Neuron (in vitro differentiated cells): ENCODE measurements at regions not wholly inside any gene's neighbourhood (a gene's known extent, or its start where the extent isn't known, plus 50 kb on each side); places are given as distances from the start of the nearest gene placed in this dataset.
A peak's percentile ranks its signal among the peaks of the same experiment; 100 is the strongest.

ENCODE experiments used
- H2AFZ ChIP-seq: one replicate; pipeline ENCODE4 v1.6.1; 2013; ENCODE audit warnings: low read depth, mild to moderate bottlenecking, inconsistent platforms, low read length, moderate library complexity
- H3K27me3 ChIP-seq: one replicate; pipeline ENCODE4 v1.6.1; 2013; ENCODE audit warnings: low read length; ENCODE audit not compliant: insufficient read depth
- H3K36me3 ChIP-seq: one replicate; pipeline ENCODE4 v1.6.1; 2013; ENCODE audit warnings: low read length; ENCODE audit not compliant: insufficient read depth
- H3K4me1 ChIP-seq: one replicate; pipeline ENCODE4 v1.6.1; 2013; ENCODE audit warnings: low read length; ENCODE audit not compliant: insufficient read depth
- H3K4me3 ChIP-seq: 2 replicates; pipeline ENCODE4 v1.5.1; 2013; ENCODE audit warnings: mild to moderate bottlenecking, low read length, moderate library complexity
- H3K9me3 ChIP-seq: one replicate; pipeline ENCODE4 v1.6.1; 2013; ENCODE audit warnings: low read length

DNA sequence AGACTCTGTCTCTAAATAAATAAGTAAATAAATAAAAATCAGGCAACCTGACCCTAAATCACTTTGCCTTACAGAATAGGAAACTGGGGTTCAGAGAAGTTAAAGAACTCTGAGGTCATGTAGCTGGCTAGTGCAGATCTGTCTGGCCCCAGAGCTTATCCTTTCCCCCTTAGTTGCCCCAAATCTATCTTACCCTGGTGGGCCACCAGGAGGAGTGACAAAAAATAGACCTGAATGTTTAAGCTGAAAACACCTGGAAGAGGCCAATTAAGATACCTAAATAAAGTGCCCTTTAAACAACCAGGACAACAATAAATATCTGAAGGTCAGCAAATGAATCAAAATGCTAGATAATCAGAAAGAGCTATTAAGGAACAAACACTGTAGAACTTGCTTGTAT, 59.7 kb downstream of the TEX35 start:
- Histone ChIP-seq H3K4me3 (no peak overlapping the region), H3K4me1 (peaks cover 9% of the 10 kb centered on the region), H3K27me3 (no peaks in the 10 kb centered on the region), H3K9me3 (no peaks in the 10 kb centered on the region), H3K36me3 (no peaks in the 10 kb centered on the region), H2AFZ (no peak overlapping the region)

DNA sequence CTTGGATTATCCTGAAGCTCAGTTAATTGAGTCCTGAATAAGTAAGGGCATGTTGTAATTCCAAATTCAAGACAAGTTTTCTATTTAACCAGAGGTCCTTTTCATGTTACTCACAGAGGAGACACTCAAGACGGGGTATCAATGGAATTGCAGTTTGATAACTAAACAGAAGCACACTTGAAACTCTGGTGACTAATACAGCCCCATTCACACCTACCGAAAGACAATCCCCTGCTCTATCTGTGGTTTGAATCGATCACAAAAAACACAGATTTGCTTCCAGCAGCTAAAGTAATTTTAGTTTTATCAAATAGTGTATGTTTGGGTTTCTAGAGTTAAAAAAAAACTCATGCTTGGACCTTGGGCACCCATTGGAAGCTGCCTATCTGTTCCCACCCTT, 60.4 kb downstream of the TEX35 start:
- Histone ChIP-seq H3K9me3 (no peaks in the 10 kb centered on the region), H3K27me3 (no peaks in the 10 kb centered on the region), H3K4me3 (no peak overlapping the region), H3K36me3 (no peaks in the 10 kb centered on the region), H2AFZ (no peak overlapping the region), H3K4me1 (peaks cover 9% of the 10 kb centered on the region)

DNA sequence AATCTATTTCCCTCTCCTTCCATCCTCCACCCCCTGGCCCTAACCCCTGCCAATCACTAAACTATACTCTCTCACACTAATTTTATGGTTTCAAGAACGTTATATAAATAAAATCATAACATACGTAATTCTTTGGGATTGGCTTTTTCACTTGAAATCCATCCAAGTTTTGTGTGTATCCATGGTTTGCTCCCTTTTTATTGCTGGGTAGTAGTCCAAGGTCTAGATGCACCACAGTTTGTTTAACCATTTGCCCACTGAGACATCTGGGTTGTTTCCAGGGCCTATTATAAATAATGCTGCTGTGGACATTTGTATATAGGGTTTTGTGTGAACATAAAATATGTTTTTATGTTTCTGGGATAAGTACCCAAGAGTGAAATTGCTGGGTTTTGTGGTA, 61.4 kb downstream of the TEX35 start:
- no peaks in the 10 kb centered on the region for H3K36me3 ChIP-seq
- H3K4me1 ChIP-seq = peaks cover 9% of the 10 kb centered on the region
- H2AFZ ChIP-seq = no peak overlapping the region
- H3K9me3 ChIP-seq = no peaks in the 10 kb centered on the region
- H3K4me3 ChIP-seq = no peak overlapping the region
- H3K27me3 ChIP-seq = no peaks in the 10 kb centered on the region

DNA sequence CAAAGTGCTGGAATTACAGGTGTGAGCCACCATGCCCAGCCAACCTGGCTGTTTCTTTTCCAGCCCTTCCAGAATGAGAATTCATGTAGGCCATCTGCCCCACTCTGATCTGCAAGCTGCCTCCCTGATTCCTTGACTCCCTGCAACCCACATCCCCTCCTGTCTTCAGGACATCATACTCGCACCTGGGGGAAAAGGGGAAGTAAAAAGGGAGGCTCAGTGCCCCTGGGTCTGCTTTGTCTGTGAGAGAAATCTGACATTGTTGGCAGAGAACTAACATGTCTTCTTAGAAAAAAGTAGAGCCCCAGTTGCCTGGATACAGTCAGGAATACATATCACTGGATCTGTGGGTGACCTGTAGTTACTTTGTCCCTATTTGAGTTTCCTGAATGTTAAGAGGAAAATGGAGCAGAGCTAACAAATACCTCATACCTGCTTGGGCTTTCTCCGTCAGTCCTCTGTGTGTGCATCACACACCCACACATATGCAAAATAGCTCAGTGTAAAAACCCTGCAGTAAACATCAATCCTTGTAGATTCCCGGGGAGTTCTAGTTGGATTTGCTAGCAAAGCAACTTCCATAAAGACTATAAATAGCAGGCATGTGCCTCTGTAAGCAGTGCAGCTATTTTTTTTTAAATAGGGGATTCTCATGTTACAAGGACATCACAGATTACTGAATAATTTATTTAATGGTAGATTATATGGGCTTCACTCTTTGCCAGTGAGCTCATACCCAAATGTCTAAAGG, 62.9 kb downstream of the TEX35 start:
- no peaks in the 10 kb centered on the region for H3K36me3 ChIP-seq
- peaks cover 9% of the 10 kb centered on the region for H3K4me1 ChIP-seq
- no peak overlapping the region for H3K4me3 ChIP-seq
- H3K27me3 ChIP-seq = no peaks in the 10 kb centered on the region
- H3K9me3 ChIP-seq = no peaks in the 10 kb centered on the region
- peak overlapping the region; percentile 1 for H2AFZ ChIP-seq

DNA sequence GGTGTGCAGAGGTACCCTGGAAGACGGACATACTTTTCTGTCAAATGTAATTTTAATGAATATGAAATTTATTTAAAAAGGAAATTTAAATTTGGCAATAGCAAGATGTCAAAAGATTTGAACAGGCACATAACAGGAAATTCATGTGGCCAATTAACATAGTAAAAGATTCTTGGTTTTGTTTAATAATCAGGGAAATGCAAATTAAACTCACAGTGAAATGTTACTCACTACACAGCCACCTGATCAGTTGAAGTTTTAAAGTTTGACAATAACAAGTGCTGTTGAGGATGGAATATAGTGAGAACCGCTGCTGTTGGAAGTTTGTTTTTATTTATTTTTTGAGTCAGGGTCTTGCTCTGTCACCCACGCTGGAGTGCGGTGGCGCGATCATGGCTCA, 63.9 kb downstream of the TEX35 start:
- Histone ChIP-seq H3K4me3 (no peak overlapping the region), H3K27me3 (no peaks in the 10 kb centered on the region), H3K9me3 (no peaks in the 10 kb centered on the region), H2AFZ (no peak overlapping the region), H3K36me3 (no peaks in the 10 kb centered on the region), H3K4me1 (peaks cover 19% of the 10 kb centered on the region)

DNA sequence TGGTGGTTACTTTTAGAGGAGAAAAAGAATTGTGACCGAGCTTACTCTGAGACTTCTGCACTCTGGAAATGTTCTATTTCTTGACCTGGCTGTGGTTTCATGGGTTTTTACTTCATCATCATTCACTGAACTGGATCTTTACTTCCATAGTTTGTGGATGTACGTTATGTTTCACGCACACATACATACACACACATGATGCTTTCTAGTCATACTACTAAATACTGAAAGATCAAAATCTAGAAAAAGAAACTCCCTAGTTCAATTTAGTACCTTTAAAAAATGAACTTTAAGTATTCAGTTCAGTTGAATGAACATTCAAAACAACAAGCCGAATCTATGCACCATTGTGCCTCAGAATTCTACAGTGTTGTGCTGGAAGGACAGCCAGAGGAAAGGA, 65.0 kb downstream of the TEX35 start:
- no peak overlapping the region for H3K4me3 ChIP-seq
- H3K36me3 ChIP-seq = no peaks in the 10 kb centered on the region
- no peaks in the 10 kb centered on the region for H3K27me3 ChIP-seq
- no peak overlapping the region for H2AFZ ChIP-seq
- H3K9me3 ChIP-seq = no peaks in the 10 kb centered on the region
- H3K4me1 ChIP-seq = peaks cover 25% of the 10 kb centered on the region

DNA sequence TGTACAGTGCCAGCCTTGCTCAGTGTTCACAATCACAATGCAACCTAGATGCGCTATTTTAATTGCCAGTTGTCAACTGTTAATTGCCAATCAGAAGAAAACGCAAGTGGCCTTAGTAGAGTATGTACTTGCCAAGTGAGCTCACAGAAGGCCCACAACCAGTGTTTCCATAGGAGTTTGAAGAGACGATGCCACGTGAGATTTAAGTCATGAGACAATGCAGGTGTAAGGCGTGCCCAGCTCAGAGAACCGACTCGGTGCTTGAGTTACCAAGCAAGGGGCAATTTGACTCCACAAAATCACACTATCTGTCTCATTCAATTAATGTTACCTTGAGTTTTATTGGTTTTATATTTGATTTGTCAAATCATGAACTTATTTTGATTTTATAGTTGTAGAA, 65.6 kb downstream of the TEX35 start:
- H3K4me1 ChIP-seq = peaks cover 25% of the 10 kb centered on the region
- no peak overlapping the region for H2AFZ ChIP-seq
- no peaks in the 10 kb centered on the region for H3K27me3 ChIP-seq
- no peaks in the 10 kb centered on the region for H3K36me3 ChIP-seq
- no peak overlapping the region for H3K4me3 ChIP-seq
- H3K9me3 ChIP-seq = no peaks in the 10 kb centered on the region

DNA sequence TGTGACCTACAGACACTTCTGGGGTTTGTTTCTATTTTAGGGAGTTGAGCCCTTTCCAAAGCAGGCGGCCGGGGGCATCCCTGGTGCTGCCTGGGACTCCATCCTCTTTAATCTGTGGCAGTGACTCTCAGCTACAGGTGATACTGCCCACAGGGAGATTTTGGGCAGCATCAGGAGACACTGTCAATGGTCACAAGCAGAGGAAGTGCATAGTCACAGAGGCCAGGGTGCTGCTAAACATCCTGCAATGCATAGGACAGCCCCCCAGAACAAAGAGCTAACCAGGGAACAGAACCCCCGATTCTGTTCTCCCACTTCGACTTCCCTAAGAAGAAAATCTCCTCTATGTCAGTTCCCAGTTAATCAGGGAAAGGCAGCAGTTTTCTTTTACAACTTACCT, 66.2 kb downstream of the TEX35 start:
- Histone ChIP-seq H3K36me3 (no peaks in the 10 kb centered on the region), H3K4me1 (peaks cover 25% of the 10 kb centered on the region), H3K4me3 (no peak overlapping the region), H3K9me3 (no peaks in the 10 kb centered on the region), H2AFZ (no peak overlapping the region), H3K27me3 (no peaks in the 10 kb centered on the region)

DNA sequence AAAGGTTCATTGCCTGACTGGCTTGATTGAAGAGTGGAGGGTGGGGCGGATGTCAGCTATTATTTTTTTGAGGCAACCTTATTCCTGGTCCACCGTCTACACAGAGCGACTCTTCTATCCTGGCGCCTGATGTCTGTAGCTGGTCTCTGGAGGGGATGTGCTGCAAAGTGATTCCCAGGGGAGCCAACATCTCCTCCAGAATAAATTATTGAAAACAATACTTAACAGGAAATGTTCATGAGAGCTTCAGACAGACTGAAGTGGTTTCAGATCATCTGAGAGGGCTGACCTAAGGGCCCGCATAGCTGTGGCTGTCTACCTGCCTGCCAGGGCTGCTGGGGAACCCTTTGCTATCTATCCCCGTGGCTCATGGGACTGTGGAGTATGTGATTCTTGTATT, 66.7 kb downstream of the TEX35 start:
- Histone ChIP-seq H3K4me3 (no peak overlapping the region), H3K27me3 (no peaks in the 10 kb centered on the region), H3K9me3 (no peaks in the 10 kb centered on the region), H3K4me1 (peaks cover 25% of the 10 kb centered on the region), H3K36me3 (no peaks in the 10 kb centered on the region), H2AFZ (no peak overlapping the region)

DNA sequence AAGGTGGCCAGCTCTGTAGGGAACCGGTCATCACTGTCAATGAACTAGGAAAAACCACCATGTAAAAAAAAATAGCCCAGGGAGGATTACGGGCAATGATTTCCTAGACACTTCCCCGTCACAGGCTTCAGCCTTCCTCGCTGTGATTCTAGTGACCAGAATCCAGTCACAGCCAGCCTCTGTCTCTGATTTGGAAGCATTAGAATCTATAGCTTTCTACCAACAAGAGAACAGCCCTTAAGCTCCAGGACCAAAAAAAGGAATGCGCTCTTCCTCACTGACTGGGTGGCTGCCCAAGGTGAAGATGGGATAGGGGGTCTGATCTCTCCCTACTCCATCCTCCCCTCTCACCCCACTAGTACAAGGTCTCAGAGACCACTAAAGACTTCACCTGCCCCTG, 67.2 kb downstream of the TEX35 start:
- Histone ChIP-seq H3K36me3 (no peaks in the 10 kb centered on the region), H3K4me1 (peaks cover 25% of the 10 kb centered on the region), H3K9me3 (no peaks in the 10 kb centered on the region), H2AFZ (no peak overlapping the region), H3K4me3 (no peak overlapping the region), H3K27me3 (no peaks in the 10 kb centered on the region)

DNA sequence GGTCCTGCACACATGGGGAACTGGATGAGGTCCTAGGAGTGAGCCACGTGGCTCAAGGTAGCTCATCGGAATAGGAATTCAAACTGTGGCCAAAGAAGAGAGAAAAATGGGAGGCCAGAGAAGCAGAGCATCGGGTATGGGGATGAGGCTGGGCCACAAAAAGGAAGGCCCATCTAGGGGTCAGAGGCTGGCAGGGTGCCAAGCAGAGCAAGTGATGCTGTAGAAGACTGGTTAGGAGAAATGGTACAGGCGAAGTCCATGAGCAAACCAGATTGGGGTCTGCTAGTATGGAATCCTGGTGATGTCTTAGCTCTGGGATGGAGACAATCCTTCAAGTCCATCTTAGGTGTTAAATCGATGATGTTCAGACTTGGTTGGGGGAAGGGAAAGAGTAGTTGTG, 68.0 kb downstream of the TEX35 start:
- Histone ChIP-seq H3K27me3 (no peaks in the 10 kb centered on the region), H3K4me1 (peaks cover 20% of the 10 kb centered on the region), H2AFZ (no peak overlapping the region), H3K4me3 (no peak overlapping the region), H3K9me3 (no peaks in the 10 kb centered on the region), H3K36me3 (no peaks in the 10 kb centered on the region)

DNA sequence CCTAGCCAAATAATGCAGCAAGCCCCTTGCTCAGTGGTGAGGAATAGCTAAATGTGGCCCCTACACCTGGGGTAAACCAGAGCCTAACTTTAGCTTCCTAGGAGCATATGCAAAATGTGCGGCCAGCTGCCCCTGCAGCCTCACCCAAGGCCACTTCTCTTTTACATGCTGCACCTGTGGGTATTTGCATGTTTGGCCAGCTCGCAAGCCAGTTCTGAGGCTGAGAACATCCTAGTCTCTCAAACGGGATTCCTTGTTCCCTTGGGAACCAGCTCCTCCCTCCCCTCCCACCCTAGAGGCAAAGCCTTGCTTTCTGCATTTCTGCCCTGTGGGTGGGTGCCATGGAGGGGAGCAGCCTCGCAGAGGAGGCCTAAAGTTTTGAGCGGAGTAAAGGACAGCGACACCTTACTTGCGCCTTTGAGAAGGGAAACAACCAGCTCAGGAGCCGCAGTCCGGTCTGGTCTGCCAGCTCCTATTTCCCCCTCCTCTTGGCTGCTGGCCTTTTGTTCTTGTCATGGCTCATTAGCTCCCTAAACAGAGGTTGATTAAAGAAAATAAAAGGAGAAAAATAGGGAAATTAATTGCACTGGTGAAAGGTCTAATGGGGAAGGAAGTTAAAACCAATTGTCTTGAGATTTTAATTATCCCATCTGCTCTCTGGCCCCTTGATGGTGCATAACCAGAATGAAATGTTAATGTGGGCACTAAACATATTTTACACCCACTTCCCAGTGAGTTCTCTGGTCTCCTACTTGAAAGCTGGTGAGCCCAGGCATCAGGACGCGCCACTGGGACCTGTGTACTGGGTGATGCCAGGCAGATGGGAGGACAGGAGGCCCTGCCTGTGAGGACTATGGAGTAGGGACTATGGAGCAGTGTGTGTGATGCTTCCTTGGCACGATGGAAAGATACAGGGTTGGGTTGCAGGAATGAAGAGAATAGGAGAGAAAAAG, 68.7 kb downstream of the TEX35 start:
- no peaks in the 10 kb centered on the region for H3K9me3 ChIP-seq
- no peaks in the 10 kb centered on the region for H3K36me3 ChIP-seq
- peaks cover 16% of the 10 kb centered on the region for H3K4me1 ChIP-seq
- H3K27me3 ChIP-seq = no peaks in the 10 kb centered on the region
- no peak overlapping the region for H3K4me3 ChIP-seq
- H2AFZ ChIP-seq = no peak overlapping the region

DNA sequence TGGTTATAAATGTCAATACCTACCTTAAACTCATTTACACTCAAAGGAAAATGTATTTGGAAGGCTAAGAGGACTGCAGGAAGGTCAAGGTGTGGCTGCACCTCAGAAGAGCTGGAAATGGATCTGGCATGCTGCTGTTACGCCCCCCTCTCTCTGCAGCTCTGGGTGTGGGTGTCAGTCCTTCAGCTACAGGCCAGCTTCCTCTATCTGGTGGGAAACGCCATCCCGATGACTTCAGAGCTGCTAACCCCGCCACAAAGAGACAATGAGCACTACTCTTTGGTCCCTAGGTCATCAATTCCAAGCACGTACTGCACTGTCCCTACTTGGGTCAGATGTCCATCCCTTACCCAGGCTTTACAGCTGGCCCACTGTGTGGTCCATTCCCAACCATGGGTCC, 74.2 kb downstream of the TEX35 start:
- no peaks in the 10 kb centered on the region for H3K36me3 ChIP-seq
- peaks cover 3% of the 10 kb centered on the region for H3K4me1 ChIP-seq
- H3K4me3 ChIP-seq = no peak overlapping the region
- no peaks in the 10 kb centered on the region for H3K27me3 ChIP-seq
- no peak overlapping the region for H2AFZ ChIP-seq
- peaks cover 3% of the 10 kb centered on the region for H3K9me3 ChIP-seq
